HS-5 (cell line): ENCODE measurements at regions not wholly inside any gene's neighbourhood (a gene's known extent, or its start where the extent isn't known, plus 50 kb on each side); places are given as distances from the start of the nearest gene placed in this dataset.

Experiments
- DNase-seq: peaks from one replicate; pipeline ENCODE4 v3.0.0-alpha.2; 2012; ENCODE audit warnings: low read depth

DNA sequence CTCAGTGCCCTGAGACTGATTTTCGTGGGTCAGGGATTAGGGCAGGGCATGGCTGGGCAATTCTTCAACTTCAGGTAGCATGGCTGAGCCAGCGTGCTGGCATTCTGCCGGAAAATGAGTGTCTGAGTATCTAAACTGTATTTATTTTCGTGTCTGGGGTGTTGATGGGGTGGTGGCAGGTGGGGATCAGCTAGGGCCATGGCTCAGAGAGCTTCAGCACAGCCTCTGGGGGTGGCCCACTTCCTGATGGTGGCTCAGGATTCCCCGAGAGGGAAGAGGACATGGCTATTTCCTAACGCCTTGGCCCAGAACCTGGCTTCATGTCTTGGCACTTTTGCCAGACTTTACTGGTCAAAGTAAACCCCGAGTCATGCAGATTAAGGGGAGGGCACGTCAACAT is 260.5 kb downstream of the GADD45G start:
- DNase-seq, result no peak

DNA sequence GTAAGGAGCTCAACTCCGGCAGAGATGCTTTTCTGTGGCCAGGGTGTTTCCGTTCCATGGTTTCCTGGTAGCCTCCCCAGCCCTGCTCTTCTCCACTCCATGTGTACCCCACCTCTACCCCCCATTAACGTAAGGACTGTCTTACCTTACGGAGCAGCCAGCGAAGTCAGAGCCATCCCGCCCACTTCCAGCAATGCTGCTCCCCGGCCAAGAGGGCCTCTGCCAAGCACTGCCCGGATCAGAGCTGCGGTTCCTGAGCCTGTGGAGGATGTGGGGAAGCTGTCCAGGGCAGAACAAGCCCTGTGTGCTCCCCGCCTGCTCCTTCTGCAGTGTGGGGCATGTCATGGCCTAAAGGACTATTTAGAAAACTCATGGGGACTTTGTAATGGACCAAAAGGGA is 261.2 kb downstream of the GADD45G start:
- DNase-seq, result no peak

DNA sequence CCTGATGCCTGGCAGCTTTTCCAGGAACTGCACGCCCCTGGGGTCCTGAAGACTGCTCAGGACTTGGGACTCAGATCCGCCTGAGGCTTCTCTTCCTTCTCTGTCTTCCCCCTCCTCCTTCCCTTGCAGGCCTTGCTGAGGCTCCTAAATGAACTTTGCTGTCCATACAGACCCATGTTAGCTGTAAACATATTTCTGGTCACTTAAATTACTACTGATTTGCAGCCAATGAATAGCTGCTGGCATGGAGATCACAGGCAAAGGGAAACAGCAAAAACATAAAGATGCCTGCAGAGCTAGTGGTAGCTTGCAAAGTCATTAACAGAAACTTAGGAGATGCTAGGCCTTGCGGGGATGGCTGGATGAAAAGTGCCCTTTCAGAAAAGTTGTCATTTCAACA is 261.9 kb downstream of the GADD45G start:
- DNase-seq, result no peak

DNA sequence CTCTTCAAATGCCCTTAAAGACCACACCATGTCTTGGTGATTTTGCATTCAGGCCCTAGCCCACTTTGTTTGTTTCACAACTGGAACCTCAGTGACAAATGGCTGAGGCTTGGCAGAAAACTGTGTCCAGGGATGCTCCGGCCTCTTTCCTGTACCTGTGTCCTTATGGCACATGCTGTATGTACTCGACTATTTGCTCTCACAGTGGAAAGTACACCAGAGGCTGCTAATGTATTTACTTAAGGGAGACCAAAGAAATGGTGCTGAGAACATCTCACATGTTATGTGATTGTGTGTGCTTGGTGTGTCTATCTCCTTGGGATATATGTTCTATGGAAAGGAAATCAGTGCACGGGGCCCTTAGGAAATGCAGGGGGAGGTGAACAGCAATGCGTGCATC is 263.3 kb downstream of the GADD45G start:
- no peak for DNase-seq

DNA sequence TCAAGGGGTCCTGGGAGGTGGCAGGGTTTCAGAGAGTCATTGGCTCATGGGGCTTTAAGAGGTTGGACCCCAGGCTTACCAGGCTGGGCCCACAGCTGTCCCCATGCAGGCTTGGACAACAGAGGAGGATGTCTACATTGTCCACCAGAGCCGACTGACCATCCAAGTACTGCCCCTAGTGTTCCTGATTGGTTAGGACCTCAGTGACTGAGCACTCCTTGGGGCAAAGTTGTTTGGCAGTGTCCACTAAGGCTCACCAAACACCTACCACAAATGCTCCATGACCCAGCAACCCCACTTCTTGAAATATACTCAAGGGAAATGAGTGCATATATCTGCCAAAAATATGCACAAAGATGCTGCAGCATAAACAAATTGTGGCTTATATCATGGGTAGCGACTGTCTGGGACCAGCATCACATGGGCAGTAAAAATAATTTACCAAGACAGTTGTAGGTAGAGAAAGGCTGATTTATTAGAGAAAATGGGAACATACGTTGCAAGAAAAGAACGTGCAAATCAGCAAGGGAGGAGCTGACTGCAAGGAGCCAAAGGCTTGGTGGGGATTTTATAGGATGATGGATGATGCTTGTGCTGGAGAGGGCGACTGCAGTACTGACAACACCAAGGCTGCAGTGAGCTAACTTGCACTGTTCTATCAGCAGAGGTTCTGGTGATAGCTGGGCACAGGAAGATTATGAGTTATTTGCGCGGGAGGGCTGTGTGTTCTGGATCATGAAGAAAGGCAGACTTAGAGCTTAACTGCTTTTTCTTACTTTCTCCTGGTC is 265.2 kb downstream of the GADD45G start:
- no peak for DNase-seq

DNA sequence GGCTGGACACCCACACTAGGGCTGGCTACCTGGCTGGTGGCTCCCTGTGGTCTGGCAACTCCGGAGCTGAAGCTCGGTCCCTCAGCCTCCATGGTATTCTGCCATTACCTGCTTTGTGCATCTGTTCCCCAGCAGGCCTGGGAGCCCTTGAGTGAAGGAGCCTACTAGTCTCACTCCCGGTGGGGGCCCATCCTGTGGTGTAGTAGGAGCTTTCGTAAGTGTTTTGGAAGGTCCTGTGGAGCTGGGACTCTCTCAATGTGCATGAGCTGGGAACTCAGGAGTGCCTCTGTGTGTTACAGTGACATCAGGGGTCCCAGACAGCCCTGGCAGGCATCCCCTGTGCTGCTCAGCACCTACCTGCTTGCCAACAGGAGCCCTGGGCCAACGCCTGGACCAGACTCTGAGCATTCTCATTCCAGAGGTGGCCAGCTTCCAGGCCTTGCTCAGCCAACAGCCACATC is 267.1 kb downstream of the GADD45G start:
- no peak for DNase-seq

DNA sequence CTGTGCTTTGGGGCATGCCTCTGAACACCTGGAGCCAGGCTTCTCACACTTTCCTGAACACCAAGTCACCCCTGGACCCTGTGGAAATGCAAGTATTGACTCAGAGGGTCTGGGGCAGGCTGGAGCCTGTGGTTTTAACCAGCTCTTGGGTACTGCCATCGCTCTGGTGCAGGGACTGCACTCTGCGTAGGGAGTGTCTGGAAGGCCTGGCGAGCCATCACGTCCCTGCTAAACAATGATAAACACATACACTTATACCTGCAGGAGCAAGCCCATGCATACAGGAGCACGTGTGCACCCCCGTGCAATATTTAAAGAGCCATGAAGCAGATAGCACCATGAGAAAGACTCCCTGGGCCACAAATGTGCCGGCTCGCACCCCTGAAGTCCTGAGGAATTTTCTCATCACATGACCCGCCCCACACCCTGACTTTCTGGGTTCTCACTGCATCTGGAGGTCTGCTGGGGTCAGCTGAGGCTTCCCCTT is 267.7 kb downstream of the GADD45G start:
- DNase-seq, result no peak

DNA sequence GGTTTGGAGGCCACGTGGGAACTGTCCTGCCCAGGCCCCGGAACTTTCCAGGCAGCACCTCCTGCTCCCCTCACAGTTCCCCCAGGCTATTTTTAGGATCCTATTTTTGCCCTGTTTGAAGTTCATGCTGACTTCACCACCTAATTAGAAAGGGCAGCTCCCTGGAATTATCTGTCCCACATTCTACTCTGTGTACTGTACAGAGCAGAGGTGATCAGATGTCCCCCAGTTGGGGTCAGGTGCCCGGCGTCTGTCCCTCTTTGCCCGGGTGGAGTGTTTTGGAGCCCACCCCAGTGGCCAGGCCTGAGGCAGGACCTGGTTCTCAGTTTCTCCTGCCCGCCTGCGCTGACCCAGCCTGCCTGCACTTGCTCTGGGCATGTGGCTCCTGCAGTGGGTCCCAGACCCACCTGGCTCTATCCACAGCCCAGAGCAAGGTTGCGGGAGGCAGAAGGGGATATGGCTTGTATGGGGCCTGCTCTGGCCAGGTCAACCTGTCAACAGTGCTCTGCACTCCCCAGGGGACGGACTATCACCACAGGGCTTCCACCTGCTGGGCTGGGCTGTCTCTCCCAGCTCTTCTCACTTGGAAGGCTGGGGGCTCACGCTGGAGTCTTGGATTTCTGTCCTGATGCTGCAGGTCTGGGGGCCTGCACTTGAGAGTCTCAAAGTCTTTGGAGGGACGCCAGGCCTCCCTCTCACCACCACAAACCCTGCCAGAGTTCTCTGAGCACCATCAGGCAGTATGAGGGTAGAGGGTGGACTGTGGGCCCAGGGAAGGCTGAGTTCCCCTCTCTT is 268.3 kb downstream of the GADD45G start:
- no peak for DNase-seq

DNA sequence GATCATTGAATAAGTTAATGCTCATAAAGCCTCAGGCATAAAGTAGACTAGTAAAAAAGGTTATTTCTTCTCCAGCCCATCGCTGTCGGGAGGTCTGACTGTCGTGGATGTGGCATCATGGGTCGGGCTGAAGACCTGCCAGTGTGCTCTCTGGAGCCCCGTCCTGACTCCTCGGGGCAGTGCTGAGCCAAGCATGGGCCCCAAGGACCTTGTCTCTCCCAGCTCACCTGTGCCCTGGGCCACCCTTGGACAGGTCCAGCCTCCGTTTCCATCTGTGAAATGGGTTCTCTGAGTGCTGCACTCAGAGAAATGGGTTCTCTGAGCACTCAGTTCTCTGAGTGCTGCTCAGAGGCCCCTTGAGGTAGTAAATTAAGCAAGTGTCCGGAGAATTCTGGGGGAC is 269.0 kb downstream of the GADD45G start:
- DNase-seq, result no peak

DNA sequence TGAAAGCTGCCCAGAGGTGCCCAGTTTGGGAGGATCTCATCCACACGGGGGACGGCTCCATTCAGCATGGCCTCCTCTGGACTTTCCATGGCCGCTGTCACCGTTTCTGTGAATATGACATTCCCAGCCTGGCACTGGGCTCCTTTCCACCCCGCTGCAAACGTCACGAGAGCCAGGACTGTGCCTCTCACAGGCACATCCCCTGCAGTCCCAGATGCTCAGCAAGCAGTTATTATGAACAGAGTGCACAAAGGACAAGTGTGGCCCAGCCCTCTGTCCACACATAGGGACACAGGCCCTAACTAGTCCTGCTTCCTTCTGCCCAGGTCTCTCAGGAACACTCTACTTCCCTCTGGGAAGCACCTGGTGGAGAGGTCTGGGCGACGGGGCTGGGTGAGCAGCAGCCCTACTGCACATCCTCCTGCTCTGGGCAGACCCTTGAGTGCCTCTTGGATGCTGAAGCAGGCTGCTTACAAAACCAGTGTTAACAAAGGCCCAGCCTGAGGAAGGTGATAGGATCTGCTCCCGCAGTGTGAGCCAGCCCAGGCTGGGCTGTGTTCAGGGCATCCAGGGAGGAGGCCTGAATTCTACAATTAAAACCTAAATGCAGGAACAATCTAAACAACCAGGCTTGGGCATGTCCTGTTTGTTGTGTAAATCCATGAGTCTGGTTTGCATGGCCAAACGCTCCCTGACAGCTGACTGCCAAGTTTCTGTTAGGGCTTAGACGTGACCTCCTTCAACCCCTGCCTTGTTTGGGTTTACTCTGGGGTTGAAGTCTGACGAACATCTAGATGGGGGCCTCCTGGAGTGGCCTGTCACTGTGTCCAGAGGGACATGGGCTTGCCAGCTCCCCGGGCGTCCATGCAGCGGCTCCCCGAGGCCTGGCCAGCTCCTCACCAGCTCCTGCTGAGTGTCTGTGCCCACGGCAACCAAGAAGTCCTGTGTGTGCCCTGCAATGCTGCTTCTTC is 269.8 kb downstream of the GADD45G start:
- no peak for DNase-seq

DNA sequence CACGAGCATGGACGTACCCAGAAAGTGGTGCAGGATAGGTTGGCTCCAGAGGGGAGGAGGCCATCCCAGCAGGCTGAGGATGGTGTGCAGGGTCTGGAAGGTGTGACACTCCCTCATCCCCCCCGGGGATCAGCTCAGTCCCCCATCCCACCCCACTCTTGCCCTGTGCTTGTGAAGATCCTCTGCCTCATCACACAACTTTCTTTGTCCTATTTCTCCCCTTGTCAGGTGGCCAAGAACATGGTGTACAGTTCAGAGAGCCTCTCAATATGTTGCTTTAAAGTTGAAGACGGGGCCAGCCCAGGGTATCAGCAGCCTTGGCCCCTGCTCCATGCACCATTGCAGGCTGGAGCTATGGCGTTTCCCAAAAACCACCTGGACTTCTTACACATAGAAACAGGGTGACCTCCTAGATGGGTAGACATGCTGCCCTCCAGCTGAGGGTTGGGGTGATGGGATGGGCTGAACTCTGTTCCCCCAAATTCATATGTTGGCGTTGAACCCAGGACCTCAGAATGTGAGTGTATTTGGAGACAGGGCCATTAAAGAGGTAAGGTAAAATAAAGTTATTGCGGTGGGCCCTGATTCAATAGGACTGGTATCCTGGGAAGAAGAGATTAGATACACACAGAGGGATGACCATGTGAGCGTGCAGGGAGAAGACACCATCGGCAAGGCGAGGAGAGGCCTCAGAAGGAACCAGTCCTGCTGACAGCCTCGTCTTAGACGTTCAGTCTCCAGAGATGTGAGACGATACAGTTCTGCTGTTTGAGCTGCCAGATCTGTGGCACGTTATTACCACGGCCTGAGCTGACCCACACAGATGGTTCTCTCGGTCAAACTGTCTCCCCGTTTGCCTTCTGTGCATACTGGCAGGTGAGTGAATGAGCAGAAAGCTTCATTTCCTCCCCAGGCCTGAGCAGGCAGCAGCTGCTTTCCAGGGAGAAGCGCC is 272.5 kb downstream of the GADD45G start:
- no peak for DNase-seq

DNA sequence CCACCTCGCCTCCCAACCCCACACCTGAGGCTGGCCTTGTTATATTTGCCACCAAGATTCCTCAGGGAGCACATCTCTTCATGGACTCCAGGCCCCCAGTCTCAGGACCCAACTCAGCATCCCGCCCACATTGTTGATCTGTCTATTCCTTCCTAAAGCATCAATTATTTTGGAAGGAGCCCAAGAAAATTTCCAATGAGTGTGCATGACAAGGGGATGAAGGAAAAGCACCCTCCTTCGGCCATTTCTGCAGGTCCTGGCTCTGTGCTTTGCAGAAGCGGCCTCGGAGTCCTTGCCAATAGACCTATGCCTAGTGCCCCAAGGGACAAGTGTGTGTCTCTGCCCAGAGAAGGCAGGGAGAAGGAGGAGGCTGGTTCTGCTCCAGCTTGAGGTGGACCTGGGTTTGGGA is 273.2 kb downstream of the GADD45G start:
- no peak for DNase-seq

DNA sequence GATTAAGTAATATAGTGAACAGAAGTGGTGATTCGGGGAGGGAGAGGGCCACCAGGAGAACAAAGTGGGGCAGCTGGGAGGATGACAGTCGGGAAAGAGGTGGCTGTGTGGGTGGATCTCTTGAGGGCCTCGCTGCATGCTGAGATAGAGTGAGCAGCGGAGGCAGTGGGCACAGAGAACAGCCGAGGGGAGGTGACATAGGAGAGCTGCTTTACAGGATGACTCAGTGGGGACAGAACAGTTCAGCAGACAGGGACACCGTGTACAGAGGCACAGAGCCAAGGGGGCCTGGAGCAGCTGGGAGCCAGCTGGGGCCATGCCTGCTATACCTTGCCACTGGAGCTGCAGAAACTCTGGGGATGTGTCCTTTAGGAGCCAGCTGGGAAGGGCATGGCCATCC is 273.9 kb downstream of the GADD45G start:
- DNase-seq, result no peak

DNA sequence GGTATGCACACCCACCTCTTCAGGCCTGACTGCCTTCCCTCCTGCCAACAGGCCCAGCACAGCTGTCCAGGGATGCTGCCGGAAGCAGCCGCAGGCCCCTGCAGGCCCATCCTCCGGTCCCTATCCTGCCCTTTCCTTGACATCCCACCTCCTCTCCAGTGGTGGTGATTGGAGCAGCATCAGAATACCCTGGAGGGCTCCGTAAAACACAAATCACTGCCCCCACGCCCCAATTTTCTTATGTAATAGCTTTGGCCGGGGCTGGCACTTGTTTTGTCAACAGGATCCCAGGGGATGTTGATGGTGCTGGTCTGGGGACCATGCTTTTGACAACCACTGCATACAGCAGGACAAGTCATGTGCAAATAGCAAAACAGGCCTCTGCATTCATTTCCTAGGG is 274.5 kb downstream of the GADD45G start:
- no peak for DNase-seq

DNA sequence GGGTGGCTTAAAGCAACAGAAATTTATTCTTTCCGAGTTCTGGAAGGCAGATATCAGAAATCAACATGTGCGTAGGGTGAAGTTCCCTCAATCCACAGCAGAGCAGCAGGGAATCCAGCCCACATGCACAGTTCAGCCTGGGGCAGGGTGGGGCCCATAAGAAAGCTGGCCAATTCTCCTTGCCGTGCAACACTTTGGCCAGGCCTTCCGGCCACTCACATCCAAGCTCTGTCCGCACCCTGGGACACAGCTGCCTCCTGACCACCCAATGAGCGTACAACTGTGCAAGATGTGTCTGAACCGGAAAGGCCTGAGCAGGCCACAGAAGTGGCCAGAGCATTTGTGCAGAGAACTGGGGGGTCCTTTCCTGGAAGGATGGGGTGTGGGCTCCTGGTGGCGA is 274.9 kb downstream of the GADD45G start:
- no peak for DNase-seq

DNA sequence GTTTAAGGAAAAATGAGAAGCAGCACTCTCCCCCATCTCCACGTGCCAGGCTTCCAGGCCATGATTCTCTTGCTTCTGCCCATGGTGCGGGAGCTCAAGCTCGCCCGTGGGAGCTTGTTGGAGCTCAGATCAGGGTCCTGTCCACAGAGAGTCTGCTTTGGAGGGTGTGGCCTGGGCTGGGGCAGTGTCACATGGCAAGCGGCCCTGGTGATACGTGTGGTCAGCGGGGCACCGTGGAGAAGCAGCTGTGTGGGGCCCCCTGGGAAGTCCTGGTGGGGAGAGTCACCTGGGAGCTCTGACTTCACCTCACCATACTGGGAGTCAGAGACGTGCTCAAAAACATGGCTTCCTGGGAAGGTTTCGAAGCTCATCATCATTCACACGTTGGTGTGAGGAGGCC is 275.3 kb downstream of the GADD45G start:
- no peak for DNase-seq

DNA sequence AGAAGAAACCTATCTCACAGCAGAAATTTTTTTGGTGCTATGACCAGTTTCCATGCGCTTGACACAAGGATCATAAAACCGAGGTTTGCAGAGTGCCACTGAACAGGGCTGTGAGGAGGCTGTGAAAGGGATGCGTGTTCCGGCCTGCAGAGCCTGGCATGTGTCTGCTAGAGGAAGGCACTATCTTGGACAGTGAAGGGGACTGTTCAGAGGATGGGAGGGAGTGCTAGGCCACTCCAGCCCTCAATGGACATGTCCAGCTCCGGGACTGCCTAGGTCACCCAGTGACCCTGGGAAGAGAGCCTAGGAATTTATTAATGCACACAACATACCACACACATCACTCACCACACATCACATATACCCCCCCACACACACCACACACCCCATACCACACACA is 275.9 kb downstream of the GADD45G start:
- DNase-seq, result no peak

DNA sequence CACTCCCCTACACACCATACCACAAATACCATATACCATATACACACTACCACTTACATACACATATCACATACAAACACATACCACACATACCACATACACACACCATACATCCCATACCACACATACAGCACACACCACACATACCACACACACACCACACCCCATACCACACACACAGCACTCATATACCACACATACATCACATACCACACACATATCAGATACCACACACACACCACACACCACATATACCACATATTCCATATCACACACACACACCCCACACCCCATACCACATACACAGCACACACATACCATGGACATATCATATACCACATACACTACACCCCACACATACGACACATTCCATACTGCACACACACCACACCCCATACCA is 276.6 kb downstream of the GADD45G start:
- no peak for DNase-seq

DNA sequence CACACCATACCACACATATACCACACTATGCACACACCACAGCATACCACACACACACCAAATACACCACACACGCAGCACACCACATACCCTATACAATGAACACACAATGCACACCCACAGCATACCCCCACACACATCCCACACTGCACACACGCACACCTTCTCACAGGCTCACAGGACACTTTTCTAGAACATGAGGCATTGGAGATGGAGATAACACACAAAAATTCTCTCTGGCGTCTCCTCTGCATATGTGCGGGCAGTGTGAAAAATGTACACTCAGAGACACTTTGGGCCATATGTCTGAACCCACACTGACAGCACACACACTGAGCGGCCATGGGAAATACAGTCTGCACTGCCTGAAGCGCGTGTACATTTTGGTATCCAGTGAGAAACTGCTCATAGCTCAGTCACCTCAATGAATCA is 278.1 kb downstream of the GADD45G start:
- DNase-seq, result no peak

DNA sequence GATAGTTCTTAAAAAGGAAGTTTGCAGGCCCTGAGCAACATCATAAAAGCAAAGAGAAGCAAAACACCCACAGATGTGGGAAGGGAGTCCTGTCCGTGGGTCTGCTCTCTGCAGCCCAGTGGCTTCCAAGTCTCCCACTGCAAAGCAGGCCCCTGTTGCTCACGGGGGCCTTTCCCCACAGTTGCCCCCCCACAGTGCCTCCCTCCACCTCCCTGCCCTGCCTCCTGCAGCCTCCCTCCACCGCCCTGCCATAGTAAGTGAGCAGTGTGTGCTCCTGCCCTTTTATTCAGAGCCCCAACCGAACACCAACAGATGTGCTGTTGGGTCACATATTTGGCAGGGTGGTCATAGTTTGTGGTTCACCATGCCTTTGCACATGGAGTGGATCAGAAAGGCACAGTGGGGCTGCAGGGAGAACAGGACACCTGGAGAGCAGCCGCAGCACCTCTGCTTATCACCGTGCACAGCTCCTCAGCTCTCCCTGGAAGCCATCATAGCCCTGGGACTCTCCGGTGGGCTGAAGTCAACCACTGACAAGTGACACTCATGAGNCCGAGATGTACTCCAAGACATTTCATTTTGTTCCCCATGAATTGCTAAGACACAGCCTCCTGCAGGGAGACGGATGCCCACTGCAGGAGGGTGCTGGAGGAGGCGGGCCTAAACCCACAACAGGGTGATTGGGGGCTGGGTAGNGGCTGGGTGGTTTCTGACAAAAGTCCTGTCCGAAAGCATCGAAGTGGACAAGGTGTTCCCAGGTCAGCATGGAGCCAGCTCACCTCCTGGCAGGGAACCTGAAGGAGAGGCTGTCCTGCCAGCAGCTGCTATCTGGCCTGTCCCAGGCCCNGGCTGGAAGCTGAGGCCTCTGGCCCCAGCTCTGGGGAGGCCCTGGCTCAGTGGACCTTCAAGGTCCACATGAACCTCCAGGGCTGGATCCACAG is 278.9 kb downstream of the GADD45G start:
- no peak for DNase-seq
